Skeletal muscle tissue (tissue), 3 donors: ENCODE measurements at regions not wholly inside any gene's neighbourhood (a gene's known extent, or its start where the extent isn't known, plus 50 kb on each side); places are given as distances from the start of the nearest gene placed in this dataset.

Source experiments
- H3K27ac ChIP-seq: one replicate; pipeline ENCODE4 v1.7.0; 2013; ENCODE audit warnings: mild to moderate bottlenecking, low read depth, low read length, inconsistent platforms
- H3K27me3 ChIP-seq, 3 donors: one replicate each; pipeline ENCODE4 v1.7.0; 2013; ENCODE audit warnings: low read length in 3 of 3; ENCODE audit not compliant: control insufficient read depth in 3 of 3, insufficient read depth in 3 of 3
- H3K36me3 ChIP-seq, 3 donors: one replicate each; pipeline ENCODE4 v1.7.0; 2013; ENCODE audit warnings: low read length in 3 of 3; ENCODE audit not compliant: control insufficient read depth in 3 of 3, insufficient read depth in 3 of 3
- H3K4me1 ChIP-seq, 3 donors: one replicate each; pipeline ENCODE4 v1.7.0; 2013; ENCODE audit warnings: low read length in 3 of 3, mild to moderate bottlenecking in 3 of 3; ENCODE audit not compliant: control insufficient read depth in 3 of 3, insufficient read depth in 3 of 3
- H3K4me3 ChIP-seq, 3 donors: one replicate each; pipeline ENCODE4 v1.7.0; 2013; ENCODE audit warnings: low read length in 3 of 3
- H3K9ac ChIP-seq, 3 donors: one replicate each; pipeline ENCODE4 v1.7.0; 2013; ENCODE audit warnings: low read length in 3 of 3, mild to moderate bottlenecking in 3 of 3, moderate library complexity in 2 of 3, low read depth in 1 of 3
- H3K9me3 ChIP-seq, 3 donors: one replicate each; pipeline ENCODE4 v1.7.0; 2013; ENCODE audit warnings: low read length in 3 of 3; ENCODE audit not compliant: control insufficient read depth in 3 of 3
- donor health status: Osteomylitis.

DNA sequence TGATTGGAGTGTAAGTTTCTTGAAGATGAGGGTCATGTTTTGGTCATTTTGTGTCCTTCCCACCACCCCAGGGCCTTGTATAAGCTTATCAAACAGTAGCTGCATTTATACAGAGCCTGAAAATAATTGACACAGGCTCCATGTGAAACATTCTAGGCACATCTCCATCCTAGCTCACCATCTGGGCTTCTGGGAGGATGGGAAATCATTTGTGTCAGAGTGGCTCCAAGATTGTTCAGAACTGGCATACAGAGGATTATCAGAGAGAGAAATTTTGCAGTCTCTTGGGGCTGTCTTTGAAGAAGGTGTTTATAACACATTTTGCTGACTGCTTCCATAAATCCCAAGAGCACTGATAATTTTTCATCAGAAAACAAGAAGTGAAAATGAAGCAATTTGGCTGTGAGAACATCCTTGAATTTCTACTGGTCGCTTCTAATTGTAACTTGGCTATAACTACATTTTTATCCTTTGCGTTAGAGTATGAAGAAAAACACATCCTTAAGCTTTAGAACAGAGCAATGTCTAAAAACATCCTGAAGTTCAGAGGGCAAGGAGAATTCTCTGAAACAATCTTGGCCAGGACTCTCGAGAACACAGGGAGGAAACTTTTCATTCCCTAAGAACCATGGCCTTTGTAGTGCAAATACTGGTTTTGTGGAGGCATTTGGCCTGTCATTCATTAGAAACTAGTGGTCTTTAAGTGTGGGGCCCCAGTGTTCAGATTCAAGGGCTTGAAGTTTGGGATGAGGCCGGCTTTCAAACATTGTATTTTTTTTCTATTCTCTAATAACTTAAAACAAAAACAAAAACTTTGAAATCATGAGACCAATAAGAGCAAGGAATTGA lies 151.1 kb downstream of the DACT1 start:
- H3K9ac ChIP-seq, result no peak overlapping the region
- H3K9me3 ChIP-seq, result no peaks in the 10 kb centered on the region
- H3K36me3 ChIP-seq, result no peaks in the 10 kb centered on the region
- H3K4me1 ChIP-seq, result no peaks in the 10 kb centered on the region
- H3K27ac ChIP-seq, result no peak overlapping the region
- H3K4me3 ChIP-seq, result no peak overlapping the region
- no peaks in the 10 kb centered on the region for H3K27me3 ChIP-seq

DNA sequence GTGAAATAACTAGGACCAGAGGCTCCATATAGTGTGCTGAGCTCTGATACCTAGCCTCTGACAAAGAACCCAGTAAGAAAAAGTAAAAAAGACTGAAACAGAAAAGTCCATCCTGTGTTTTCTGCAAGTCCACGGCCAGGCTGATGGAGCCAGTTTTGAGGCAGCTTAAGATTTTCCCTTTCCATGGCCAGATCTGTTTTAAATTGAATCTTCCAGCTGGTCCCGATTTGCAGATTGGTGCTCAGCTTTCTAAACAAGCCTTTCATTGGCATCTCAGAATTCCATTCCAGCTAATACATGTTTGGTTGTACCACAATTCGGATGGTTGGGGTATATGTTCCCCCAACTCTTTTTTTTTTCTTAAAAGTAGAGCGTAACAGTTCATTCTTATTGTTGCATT lies 152.0 kb downstream of the DACT1 start:
- Histone ChIP-seq H3K9ac (no peak overlapping the region), H3K27me3 (no peaks in the 10 kb centered on the region), H3K27ac (no peak overlapping the region), H3K36me3 (no peaks in the 10 kb centered on the region), H3K4me1 (no peaks in the 10 kb centered on the region), H3K9me3 (no peaks in the 10 kb centered on the region), H3K4me3 (no peak overlapping the region)

DNA sequence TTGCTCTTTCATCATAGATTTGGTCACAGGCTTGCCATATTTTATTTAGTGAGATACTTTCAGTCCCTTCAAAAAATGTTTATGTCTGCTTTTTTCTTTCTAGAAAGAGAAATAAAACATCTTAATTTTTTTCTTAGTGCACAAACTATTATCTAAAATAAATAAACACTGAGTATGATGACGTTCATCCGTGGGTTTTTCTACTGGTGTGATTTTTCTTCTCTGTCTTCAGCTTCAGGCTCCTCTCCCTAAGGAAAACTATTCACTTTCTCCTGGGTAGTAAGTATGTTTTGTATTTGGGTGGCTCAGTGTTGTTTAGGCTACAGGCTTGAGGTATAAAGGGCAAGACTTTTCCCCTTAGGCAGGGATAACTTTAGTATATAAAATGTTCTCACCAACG lies 154.7 kb downstream of the DACT1 start:
- Histone ChIP-seq H3K27ac (no peak overlapping the region), H3K9me3 (no peaks in the 10 kb centered on the region), H3K27me3 (no peaks in the 10 kb centered on the region), H3K4me3 (no peak overlapping the region), H3K4me1 (no peaks in the 10 kb centered on the region), H3K9ac (no peak overlapping the region), H3K36me3 (no peaks in the 10 kb centered on the region)

DNA sequence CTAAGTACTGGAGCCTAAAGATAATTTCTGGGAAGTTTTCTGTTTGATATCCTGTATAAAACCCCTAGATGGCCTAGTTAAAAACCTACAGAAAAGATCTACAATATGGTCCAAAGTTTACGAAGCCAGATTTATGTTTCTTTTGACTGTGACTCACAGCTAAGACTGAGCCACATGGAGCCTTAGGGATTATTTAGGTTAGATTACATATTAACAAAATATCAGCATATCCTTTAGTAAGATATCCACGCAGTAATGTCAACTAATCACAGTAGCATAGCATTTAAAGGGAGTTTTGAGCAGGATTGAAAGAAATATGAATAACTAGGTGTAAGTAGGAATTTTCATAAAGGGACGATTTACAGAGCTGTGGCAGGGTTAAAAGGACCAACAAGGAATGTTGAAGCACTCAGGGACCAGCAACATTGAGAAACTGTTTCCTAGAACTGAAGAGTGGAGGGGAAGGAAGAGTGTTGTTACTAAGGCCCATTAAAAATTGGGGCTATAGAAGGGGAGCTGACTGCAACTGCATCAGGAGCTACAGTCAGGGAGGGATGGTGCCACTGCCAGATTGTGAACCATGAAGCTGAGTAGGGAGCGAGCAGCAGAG lies 155.5 kb downstream of the DACT1 start:
- no peak overlapping the region for H3K27ac ChIP-seq
- no peak overlapping the region for H3K4me3 ChIP-seq
- H3K27me3 ChIP-seq, result no peaks in the 10 kb centered on the region
- no peaks in the 10 kb centered on the region for H3K4me1 ChIP-seq
- H3K9me3 ChIP-seq, result no peaks in the 10 kb centered on the region
- H3K36me3 ChIP-seq, result no peaks in the 10 kb centered on the region
- H3K9ac ChIP-seq, result no peak overlapping the region

DNA sequence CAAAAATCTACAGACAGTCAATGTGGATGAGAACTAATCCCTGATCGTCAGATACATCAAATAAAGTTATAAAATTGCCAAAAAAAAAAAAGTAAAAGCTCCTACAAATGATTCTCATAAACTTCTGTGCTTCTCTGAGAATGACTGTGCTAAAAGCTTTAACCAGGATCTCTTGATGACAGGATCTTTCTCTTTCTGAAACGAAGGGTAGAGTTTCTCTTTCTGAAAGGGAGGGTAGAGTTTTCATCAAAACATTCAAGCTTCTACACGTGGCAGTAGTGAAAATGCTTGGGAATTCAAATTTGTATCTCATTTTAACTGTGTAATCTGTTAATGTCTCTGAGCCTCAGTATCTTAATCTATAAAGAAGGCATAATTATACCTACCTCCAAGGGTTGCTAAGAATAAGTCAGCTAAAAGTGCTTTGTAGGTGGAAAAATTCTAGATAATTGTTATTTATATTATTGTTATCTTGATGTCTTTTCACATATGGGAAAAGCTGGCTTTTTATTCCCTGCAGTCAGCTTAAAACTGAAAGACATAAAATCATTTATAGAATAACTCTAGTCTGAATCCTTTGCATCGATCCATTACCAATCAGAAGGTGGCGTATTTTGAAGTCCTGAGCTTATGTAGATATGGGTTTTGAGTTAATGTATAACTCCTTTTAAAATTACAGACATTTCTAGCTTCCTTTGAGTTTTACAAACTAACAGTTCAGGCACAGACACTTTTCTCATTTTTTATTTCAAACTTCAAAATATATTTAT lies 157.4 kb downstream of the DACT1 start:
- no peak overlapping the region for H3K27ac ChIP-seq
- H3K4me3 ChIP-seq, result no peak overlapping the region
- no peaks in the 10 kb centered on the region for H3K9me3 ChIP-seq
- H3K36me3 ChIP-seq, result no peaks in the 10 kb centered on the region
- no peak overlapping the region for H3K9ac ChIP-seq
- H3K27me3 ChIP-seq, result no peaks in the 10 kb centered on the region
- no peaks in the 10 kb centered on the region for H3K4me1 ChIP-seq

DNA sequence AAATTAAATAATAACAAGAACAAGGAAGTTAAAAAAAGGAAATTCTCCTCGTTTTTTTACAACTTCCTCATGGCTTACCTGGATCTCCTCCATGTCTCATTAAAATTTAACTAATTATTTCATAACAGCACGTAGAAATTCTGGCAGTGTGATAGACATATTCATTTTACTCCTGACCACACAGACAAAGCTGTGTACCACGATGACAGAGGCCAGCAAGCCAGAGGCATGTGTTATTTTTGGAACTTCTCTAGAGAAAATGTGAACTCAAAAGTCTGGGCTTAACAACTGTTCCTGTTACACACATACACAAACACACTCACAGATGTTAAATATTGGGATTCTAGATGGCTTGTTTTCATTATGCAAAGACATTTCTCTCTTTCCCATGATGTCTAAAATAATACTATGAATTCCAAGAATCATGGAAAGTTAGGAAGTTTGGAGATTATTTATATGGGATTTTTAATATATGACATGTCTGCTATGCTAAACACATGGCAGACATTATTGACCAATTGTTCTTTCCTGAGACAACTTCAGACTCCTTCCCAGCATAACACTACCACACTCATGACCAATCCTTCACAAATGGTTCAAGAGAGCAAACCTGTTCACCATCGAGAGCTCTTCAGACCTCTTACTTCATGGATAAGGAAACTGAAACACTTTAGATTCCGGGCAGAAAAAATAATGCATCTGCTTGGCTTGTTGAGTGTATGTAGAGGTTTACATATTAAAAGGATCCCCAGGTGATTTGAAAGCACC lies 158.7 kb downstream of the DACT1 start:
- H3K27ac ChIP-seq, result no peak overlapping the region
- H3K4me1 ChIP-seq, result no peaks in the 10 kb centered on the region
- no peak overlapping the region for H3K4me3 ChIP-seq
- no peaks in the 10 kb centered on the region for H3K36me3 ChIP-seq
- H3K9ac ChIP-seq, result no peak overlapping the region
- no peaks in the 10 kb centered on the region for H3K9me3 ChIP-seq
- H3K27me3 ChIP-seq, result no peaks in the 10 kb centered on the region

DNA sequence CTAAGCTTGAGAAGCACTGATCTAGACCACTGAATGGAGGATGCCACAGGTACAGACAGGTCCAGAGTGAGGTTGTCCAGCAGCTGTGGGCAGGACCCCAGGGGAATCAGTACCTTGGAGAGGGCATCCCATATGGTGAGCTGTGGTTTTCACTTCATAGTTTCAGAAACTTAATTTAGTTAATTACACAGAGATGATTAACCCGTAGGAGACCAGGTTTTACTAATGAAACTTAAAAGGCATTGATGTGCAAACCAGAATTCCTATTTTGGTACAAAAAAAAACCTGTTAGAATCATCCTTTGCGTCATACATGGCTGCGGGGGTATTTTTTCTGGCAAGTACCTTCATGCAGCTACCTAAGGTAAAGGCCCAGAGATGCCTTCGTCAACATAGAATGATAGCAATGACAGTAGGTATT lies 159.3 kb downstream of the DACT1 start:
- H3K36me3 ChIP-seq, result no peaks in the 10 kb centered on the region
- no peaks in the 10 kb centered on the region for H3K9me3 ChIP-seq
- H3K4me3 ChIP-seq, result no peak overlapping the region
- H3K4me1 ChIP-seq, result no peaks in the 10 kb centered on the region
- H3K27ac ChIP-seq, result no peak overlapping the region
- H3K27me3 ChIP-seq, result no peaks in the 10 kb centered on the region
- no peak overlapping the region for H3K9ac ChIP-seq

DNA sequence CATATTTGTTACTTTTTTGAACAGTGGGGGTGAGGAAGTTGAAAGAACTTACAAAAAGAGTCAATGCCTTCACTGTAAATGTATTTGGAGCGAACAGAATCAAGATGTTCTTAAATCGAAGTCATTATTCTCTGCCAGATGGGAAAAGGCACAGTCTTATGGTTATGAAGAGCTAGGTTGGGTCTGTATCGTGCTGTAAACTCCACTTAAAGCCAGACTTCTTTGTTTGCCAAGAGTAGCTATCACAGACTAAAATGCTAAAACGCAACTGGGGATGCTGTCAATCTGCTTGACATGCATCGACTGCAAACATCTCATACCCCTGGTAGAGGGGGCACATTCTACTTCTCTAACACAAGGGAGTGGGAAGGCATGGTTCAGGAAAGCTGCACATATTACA lies 160.4 kb downstream of the DACT1 start:
- no peaks in the 10 kb centered on the region for H3K27me3 ChIP-seq
- no peak overlapping the region for H3K4me3 ChIP-seq
- no peak overlapping the region for H3K9ac ChIP-seq
- H3K27ac ChIP-seq, result no peak overlapping the region
- no peaks in the 10 kb centered on the region for H3K36me3 ChIP-seq
- H3K4me1 ChIP-seq, result no peaks in the 10 kb centered on the region
- no peaks in the 10 kb centered on the region for H3K9me3 ChIP-seq

DNA sequence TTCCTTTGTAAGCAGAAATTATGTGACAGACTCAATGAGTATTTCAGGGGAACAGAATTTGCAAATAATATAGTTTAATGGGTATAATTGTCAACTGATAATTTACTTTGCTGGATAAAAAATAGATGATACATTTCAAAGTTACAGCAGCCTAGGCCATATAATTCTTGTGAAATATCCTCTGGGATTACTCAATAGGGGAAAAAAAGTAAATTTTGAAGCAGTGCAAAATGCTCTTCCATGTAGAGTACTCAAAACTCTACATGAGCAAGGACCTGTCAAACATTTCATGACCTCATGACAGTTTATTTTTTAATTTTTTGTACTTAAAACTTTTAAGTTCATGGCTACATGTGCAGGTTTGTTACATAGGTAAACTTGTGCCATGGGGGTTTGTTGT lies 163.3 kb downstream of the DACT1 start:
- H3K9me3 ChIP-seq, result no peaks in the 10 kb centered on the region
- H3K4me3 ChIP-seq, result no peak overlapping the region
- H3K27ac ChIP-seq, result no peak overlapping the region
- H3K4me1 ChIP-seq, result peaks cover 0 to 3% (median 0%) of the 10 kb centered on the region in 3 donors
- no peaks in the 10 kb centered on the region for H3K27me3 ChIP-seq
- H3K9ac ChIP-seq, result no peak overlapping the region
- no peaks in the 10 kb centered on the region for H3K36me3 ChIP-seq
